IMR-90 (cell line): ENCODE measurements at regions not wholly inside any gene's neighbourhood (a gene's known extent, or its start where the extent isn't known, plus 50 kb on each side); places are given as distances from the start of the nearest gene placed in this dataset.

Source experiments
- CEBPB ChIP-seq: IDR thresholded peaks from 2 replicates; pipeline ENCODE4 v1.6.1; 2012; ENCODE audit warnings: low read depth, low read length, improper control_type of control experiment
- CHD1 ChIP-seq: IDR thresholded peaks from 2 replicates; pipeline ENCODE4 v1.6.1; 2012; ENCODE audit warnings: low read depth, low read length, improper control_type of control experiment
- CTCF ChIP-seq: conservative IDR thresholded peaks from 2 replicates; pipeline ENCODE4 v1.5.1; 2012; ENCODE audit warnings: mild to moderate bottlenecking, low read depth, low read length, improper control_type of control experiment
- NFE2L2 ChIP-seq: fragments of 150-350 bp; IDR thresholded peaks from 2 replicates; pipeline ENCODE4 v1.6.1; 2016; ENCODE audit warnings: low read depth, mild to moderate bottlenecking, low read length
- POLR2A ChIP-seq: IDR thresholded peaks from 2 replicates; pipeline ENCODE4 v1.6.1; 2012; ENCODE audit warnings: mild to moderate bottlenecking, low read depth, low read length
- RAD21 ChIP-seq: IDR thresholded peaks from 2 replicates; pipeline ENCODE4 v1.6.1; 2012; ENCODE audit warnings: low read length, improper control_type of control experiment
- RCOR1 ChIP-seq: IDR thresholded peaks from 2 replicates; pipeline ENCODE4 v1.6.1; 2012; ENCODE audit warnings: mild to moderate bottlenecking, low read length, improper control_type of control experiment; ENCODE audit not compliant: insufficient replicate concordance
- RFX5 ChIP-seq: IDR thresholded peaks from 2 replicates; pipeline ENCODE4 v1.8.0; 2012; ENCODE audit warnings: low read depth, mild to moderate bottlenecking, low read length, moderate library complexity
- SMC3 ChIP-seq: fragments of 150-350 bp; IDR thresholded peaks from 2 replicates; pipeline ENCODE4 v1.6.1; 2016; ENCODE audit warnings: low read depth, mild to moderate bottlenecking, antibody characterized with exemption, low read length, moderate library complexity
- USF2 ChIP-seq: fragments of 150-350 bp; IDR thresholded peaks from 2 replicates; pipeline ENCODE4 v1.6.1; 2017; ENCODE audit warnings: mild to moderate bottlenecking, antibody characterized with exemption, low read length, low read depth

GRCh38 chr5:124140060-124140459, 606.4 kb downstream of the ZNF608 start:
- TF ChIP-seq SMC3 = no peak
- TF ChIP-seq CTCF = no peak
- no peak for TF ChIP-seq RAD21
- TF ChIP-seq POLR2A = no peak
- TF ChIP-seq NFE2L2 = no peak
- TF ChIP-seq USF2 = no peak
- no peak for TF ChIP-seq RFX5
- no peak for TF ChIP-seq CEBPB
- no peak for TF ChIP-seq CHD1
- no peak for TF ChIP-seq RCOR1
